HG03469 (cell line): ENCODE measurements at regions not wholly inside any gene's neighbourhood (a gene's known extent, or its start where the extent isn't known, plus 50 kb on each side); places are given as distances from the start of the nearest gene placed in this dataset.
"Not testable (repeated sequence)": the region's sequence is repeated elsewhere in the genome, so short reads cannot be mapped to it uniquely, and the experiment has no call there.

Experiments
- ATAC-seq: cut with Tn5 transposase; IDR thresholded peaks from one replicate; pipeline ENCODE4 v1.9.1; 2021; ENCODE audit warnings: mild to moderate bottlenecking, moderate library complexity, moderate number of reproducible peaks; ENCODE audit not compliant: unreplicated experiment

- no peak for ATAC-seq
Measured at GRCh38 chr5:63128018-63128417, 549.4 kb downstream of the LRRC70 start.

DNA sequence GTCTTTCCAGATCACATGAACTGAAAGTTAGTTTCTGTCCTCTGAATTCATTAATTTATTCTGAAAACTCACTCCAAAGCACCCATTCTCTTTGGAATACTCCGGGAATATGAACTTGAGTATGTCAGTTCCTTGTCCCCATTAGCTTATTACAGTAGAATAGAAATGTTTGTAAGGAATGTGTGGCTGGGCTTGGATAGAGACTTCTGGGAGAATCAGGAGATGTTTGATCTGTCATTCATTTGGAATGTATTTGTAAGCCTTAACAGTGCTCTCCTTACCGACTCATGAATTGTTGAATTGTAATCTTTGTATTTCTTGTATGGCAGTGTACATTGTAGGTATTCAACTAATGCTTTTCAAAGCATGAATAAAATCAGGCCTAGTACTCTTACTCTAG, 548.4 kb downstream of the LRRC70 start:
- ATAC-seq = no peak

DNA sequence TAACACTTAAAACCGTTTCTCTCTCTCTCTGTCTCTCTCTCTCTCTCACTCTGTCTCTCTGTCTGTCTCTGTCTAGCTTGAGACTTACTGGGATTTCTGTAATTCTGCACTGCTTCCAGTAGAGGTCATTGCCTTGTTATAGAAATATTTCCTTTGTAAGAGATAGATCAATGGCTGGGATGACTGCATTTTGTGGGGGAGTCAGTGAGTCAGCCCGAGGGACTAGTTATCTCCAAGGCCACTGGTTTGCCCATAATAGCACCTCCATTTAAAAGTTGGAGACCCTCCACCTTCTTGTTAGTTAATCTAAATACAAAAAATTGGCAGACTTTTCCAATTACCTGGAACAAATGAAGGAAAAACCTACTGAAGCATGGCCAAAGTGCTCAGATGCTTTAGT, 547.2 kb downstream of the LRRC70 start:
- ATAC-seq = peak; percentile 84

- no peak for ATAC-seq
Measured at GRCh38 chr5:63125392-63125791, 546.8 kb downstream of the LRRC70 start.

DNA sequence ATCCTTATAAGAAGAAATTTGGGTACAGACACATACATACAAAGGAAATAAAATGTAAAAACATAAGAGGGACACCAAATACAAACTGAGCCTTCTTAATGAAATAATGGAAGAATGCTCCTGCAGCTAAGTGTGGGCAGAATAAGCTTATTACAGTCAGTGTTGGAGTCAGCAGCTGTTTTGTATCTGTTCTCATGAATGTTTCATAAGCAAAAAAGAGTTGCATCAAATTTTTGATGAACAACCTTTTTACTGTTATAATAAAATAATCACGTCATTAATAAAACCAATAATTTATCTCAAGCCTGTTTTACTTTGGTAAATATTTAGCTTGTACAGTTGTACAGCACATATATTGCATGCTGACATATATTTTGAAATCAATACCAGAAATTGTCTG, 545.6 kb downstream of the LRRC70 start:
- ATAC-seq = no peak

GRCh38 chr5:63121471-63121870, 542.9 kb downstream of the LRRC70 start:
- ATAC-seq = no peak

DNA sequence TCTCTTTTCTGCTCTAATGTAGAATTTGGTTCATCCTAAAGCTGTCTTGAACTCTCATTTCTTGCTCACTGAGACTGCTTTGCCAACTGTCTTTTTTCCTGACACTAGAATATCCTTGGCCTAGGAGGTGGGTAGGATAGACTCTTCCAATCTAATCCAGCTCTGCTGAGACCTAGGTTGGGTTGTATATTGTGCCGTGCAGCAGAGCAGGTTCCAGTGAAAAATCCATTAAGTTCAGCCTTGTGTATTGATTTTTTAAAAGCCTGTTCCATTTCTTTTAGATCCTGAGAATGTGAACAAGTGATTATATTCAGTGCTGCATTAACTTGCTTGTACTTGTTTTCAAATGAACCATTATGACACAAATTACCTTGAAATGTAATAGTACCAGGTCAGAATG, 539.6 kb downstream of the LRRC70 start:
- no peak for ATAC-seq

- no peak for ATAC-seq
Measured at GRCh38 chr5:63111891-63112290, 533.3 kb downstream of the LRRC70 start.

DNA sequence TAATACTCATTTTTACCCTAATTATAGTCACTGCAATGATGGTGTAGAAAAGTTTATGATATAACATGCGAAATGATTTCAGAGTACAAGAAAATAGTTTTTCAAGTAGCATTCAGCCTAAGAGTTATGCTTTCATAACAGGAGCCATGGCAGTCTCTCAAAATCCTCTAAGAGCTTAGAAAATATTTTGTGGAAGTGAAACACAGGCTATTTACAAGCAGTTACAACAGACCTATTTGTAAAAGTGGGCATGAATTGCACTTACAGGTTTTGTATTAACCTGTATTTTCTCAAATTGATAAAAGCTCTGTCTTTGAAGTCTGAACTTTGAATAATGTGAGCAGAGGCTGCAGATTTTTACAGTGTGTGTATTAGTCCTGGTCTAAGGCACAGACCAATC, 523.3 kb downstream of the LRRC70 start:
- ATAC-seq = no peak

DNA sequence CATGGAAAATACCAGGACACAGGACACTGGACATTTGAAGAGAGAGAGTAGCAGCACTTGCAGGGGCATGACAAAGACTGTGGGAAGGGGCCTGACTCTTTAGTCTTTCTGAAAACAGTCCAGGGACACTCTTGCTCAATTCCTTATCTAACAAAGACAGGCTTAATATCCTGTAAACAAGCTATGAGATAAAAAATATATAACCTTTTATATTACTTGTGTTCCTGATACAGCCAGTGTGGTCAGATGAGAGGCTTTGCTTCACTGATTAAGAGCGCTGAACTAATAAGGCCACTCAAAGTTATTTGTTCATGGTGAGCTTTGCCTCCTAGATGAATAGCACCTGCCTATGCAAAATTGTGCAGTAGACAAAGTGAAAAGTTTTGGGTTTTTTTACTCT, 518.7 kb downstream of the LRRC70 start:
- ATAC-seq = no peak

- ATAC-seq = no peak
Measured at GRCh38 chr5:63094730-63095129, 516.1 kb downstream of the LRRC70 start.

DNA sequence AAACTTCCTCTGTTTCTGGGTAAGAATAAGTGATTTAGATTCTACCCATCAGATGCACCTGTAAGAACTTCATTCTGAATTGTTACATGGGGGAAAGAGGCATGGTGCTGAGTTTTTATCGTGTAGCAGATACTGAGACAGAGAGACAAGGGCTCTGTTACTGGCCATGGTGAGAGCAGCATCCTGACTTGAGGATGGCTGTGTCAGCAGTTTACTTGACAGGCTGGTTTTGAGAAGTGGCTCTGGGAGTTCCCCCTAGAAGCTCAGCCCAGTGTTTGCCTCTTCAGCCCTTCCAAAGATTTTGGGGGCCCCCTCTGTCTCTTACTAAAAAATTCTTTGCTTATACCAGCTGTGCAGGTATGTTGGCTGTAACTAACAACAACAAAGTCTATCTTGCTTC, 510.5 kb downstream of the LRRC70 start:
- no peak for ATAC-seq

- ATAC-seq = no peak
Measured at GRCh38 chr5:63085561-63085960, 506.9 kb downstream of the LRRC70 start.

- not testable (repeated sequence) for ATAC-seq
Measured at GRCh38 chr5:63083689-63084088, 505.1 kb downstream of the LRRC70 start.

GRCh38 chr5:63081402-63081801, 502.8 kb downstream of the LRRC70 start:
- ATAC-seq = no peak

GRCh38 chr5:63070001-63070400, 491.4 kb downstream of the LRRC70 start:
- no peak for ATAC-seq

DNA sequence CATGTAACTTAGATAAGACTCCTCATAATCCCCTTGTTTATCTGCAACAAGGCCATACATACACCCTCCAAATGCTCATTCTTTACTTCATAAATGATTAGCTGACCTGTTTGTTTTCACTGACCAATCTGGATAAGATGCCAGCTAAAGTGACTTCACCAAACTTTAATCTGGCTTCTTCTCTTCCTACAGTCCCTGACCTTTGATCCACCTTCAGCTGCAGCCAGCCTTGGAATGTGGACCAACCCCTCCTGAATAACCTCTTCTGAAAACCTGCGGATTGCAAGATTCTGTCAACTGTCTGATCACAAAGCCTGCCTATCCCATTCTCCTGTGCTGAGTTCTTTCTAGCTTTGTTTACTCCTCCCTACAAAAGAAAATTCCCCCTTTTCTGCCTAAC, 476.8 kb downstream of the LRRC70 start:
- ATAC-seq = no peak

GRCh38 chr5:63053019-63053638, 474.5 kb downstream of the LRRC70 start:
- no peak for ATAC-seq

- no peak for ATAC-seq
Measured at GRCh38 chr5:63050916-63051315, 472.3 kb downstream of the LRRC70 start.

- no peak for ATAC-seq
Measured at GRCh38 chr5:63049935-63050334, 471.3 kb downstream of the LRRC70 start.

DNA sequence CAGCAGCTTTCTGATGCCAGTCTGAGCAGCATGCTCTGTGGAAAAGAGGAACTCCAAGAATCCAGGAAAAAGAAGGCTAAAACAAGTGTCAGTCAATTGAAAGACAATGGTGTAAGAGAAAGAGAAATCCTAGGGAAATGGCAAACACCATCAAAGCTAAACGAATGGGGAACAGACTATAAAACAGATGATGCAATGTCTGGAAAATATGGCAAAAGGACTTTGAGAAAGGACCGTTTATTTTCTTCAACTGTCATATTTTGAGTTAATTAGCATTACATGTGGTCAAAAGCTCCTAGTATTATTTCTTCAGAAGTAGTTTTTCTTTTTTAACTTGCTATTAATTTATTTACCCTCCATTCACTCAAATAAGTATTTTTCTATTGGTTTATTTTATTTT, 465.2 kb downstream of the LRRC70 start:
- no peak for ATAC-seq

- ATAC-seq = no peak
Measured at GRCh38 chr5:63032343-63032742, 453.7 kb downstream of the LRRC70 start.

DNA sequence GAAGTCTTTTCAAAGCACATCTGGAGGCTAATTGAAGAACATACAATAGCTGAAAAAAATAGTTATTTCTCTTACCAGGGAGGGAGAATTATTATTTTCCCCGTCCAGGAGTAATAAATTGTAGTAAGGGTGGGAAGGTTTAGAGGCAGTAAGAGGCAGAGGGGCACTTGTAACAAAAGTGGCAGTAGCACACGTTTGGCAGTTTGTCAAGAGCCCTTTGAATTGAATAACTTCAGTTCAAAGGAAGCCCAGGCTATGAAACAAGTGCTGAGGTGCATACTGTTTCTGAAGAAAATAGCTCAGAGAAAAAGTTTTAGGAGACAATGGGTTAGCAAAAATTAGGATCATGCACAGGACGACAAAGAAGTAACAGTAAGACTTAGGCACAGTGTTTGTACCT, 451.3 kb downstream of the LRRC70 start:
- ATAC-seq = no peak
